OCI-LY7 (cell line): ENCODE measurements at regions not wholly inside any gene's neighbourhood (a gene's known extent, or its start where the extent isn't known, plus 50 kb on each side); places are given as distances from the start of the nearest gene placed in this dataset.
A peak's percentile ranks its signal among the peaks of the same experiment; 100 is the strongest.

Source experiments
- BruUV-seq: library from RNA; stranded (reverse); fragments of 400-500 nt; replicated peaks from 2 replicates; lab custom pipeline; 2021; lab: Mats Ljungman, UMichigan
- CTCF ChIA-PET: fragments of 300-600 bp; sonication (Branson Sonifier 250); formaldehyde crosslinking; loops from one replicate; lab custom pipeline; 2022; ENCODE audit warnings: antibody characterized with exemption; ENCODE audit not compliant: unreplicated experiment; lab: Charles Lee
- POLR2A ChIA-PET: fragments of 300-600 bp; sonication (Branson Sonifier 250); formaldehyde crosslinking; loops from one replicate; lab custom pipeline; 2022; ENCODE audit warnings: antibody characterized with exemption; lab: Charles Lee
- DNase-seq: peaks from one replicate; pipeline ENCODE4 v3.0.0-alpha.2; 2015; ENCODE audit warnings: low spot score
- H2AFZ ChIP-seq: fragments of 200-600 bp; sonication (generic), shearing (Covaris generic); 2 replicates; pipeline ENCODE4 v1.6.1; 2014; ENCODE audit warnings: mild to moderate bottlenecking, antibody characterized with exemption, low read length, moderate library complexity
- H3K27ac ChIP-seq: fragments of 200-600 bp; sonication (generic); 2 replicates; pipeline ENCODE4 v1.5.1; 2014; ENCODE audit warnings: mixed run types, low read depth, mild to moderate bottlenecking, moderate library complexity, low read length, inconsistent platforms; ENCODE audit not compliant: poor library complexity, severe bottlenecking
- H3K36me3 ChIP-seq: fragments of 200-600 bp; sonication (generic); 2 replicates; pipeline ENCODE4 v1.6.1; 2014; ENCODE audit warnings: mild to moderate bottlenecking, antibody characterized with exemption, low read length, moderate library complexity, mixed read lengths; ENCODE audit not compliant: insufficient read depth
- H3K4me1 ChIP-seq: fragments of 200-600 bp; sonication (generic); 2 replicates; pipeline ENCODE4 v1.5.1; 2014; ENCODE audit warnings: mild to moderate bottlenecking, low read length; ENCODE audit not compliant: insufficient read depth, poor library complexity, severe bottlenecking
- H3K4me2 ChIP-seq: fragments of 200-600 bp; sonication (generic); 2 replicates; pipeline ENCODE4 v1.6.1; 2014; ENCODE audit warnings: mild to moderate bottlenecking, low read length
- H3K4me3 ChIP-seq: fragments of 200-600 bp; sonication (generic); 2 replicates; pipeline ENCODE4 v1.5.1; 2014; ENCODE audit warnings: mild to moderate bottlenecking, low read depth, low read length; ENCODE audit not compliant: poor library complexity, severe bottlenecking
- H3K79me2 ChIP-seq: fragments of 200-600 bp; sonication (generic); 2 replicates; pipeline ENCODE4 v1.6.1; 2016; ENCODE audit warnings: low read depth, mild to moderate bottlenecking, low read length, moderate library complexity, mixed read lengths; ENCODE audit not compliant: insufficient read depth
- H3K9me2 ChIP-seq: fragments of 200-600 bp; sonication (generic); 2 replicates; pipeline ENCODE4 v1.6.1; 2016; ENCODE audit warnings: mild to moderate bottlenecking, low read length, mixed read lengths; ENCODE audit not compliant: insufficient read depth
- H3K9me3 ChIP-seq: fragments of 200-600 bp; sonication (generic); 2 replicates; pipeline ENCODE4 v1.6.1; 2014; ENCODE audit warnings: mild to moderate bottlenecking, mixed run types, low read length, mixed read lengths
- H4K20me1 ChIP-seq: fragments of 200-600 bp; sonication (generic); 2 replicates; pipeline ENCODE4 v1.6.1; 2014; ENCODE audit warnings: mild to moderate bottlenecking, antibody characterized with exemption, low read length, moderate library complexity, mixed read lengths; ENCODE audit not compliant: insufficient read depth
- CTCF ChIP-seq: fragments of 200-600 bp; sonication (generic); conservative IDR thresholded peaks from 2 replicates; pipeline ENCODE4 v1.5.1; 2014; ENCODE audit warnings: mild to moderate bottlenecking, antibody characterized with exemption, low read length, moderate library complexity, mixed read lengths
- EZH2phosphoT487 ChIP-seq: fragments of 200-600 bp; sonication (generic); IDR thresholded peaks from 2 replicates; pipeline ENCODE4 v1.6.1; 2018; ENCODE audit warnings: low read depth, borderline replicate concordance, mild to moderate bottlenecking, mixed run types, antibody characterized with exemption, low read length, moderate library complexity, mixed read lengths
- intact Hi-C: fragments of 100-400 bp; cut with micrococcal nuclease; formaldehyde crosslinking; loops from one replicate; pipeline ENCODE4 v1.10.0; 2022; ENCODE audit not compliant: unreplicated experiment

- no peak overlapping the region for H3K4me2 ChIP-seq
- intact Hi-C loops: no loop called here
- no peak for DNase-seq
- no peak overlapping the region for H3K4me3 ChIP-seq
- ChIA-PET POLR2A (no interaction called here), CTCF (no interaction called here)
- H3K27ac ChIP-seq: no peak overlapping the region
- H4K20me1 ChIP-seq: no peaks in the 10 kb centered on the region
- H3K9me2 ChIP-seq: no peaks in the 10 kb centered on the region
- no TSS peak for BruUV-seq
- no peaks in the 10 kb centered on the region for H3K9me3 ChIP-seq
- H3K36me3 ChIP-seq: no peaks in the 10 kb centered on the region
- H3K79me2 ChIP-seq: no peaks in the 10 kb centered on the region
- H2AFZ ChIP-seq: no peak overlapping the region
- TF ChIP-seq CTCF (no peak), EZH2phosphoT487 (no peak)
- peaks cover 14% of the 10 kb centered on the region for H3K4me1 ChIP-seq
Measured at GRCh38 chr13:50205581-50205980, 190.3 kb downstream of the KCNRG start.

GRCh38 chr13:50208826-50209335 lies 193.6 kb downstream of the KCNRG start:
- peak overlapping the region; percentile 41 for H3K4me3 ChIP-seq
- H3K9me3 ChIP-seq: peaks cover 12% of the 10 kb centered on the region; the same call in 1 of the 2 replicates
- ChIA-PET POLR2A (interaction anchor here (0.6 to 1.3 kb wide), 4 partner anchors 9 to 210 kb away, joined by 3 to 5 read pairs (median 4); no protein-coding TSS in a partner anchor), CTCF (no interaction called here)
- H3K4me2 ChIP-seq: peak overlapping the region; percentile 66
- H2AFZ ChIP-seq: peak overlapping the region; percentile 53; the same call in 1 of the 2 replicates
- H3K9me2 ChIP-seq: no peaks in the 10 kb centered on the region
- H3K27ac ChIP-seq: no peak overlapping the region
- intact Hi-C loops: no loop called here
- H4K20me1 ChIP-seq: no peaks in the 10 kb centered on the region
- peak; percentile 45 for DNase-seq
- BruUV-seq: no TSS peak
- H3K4me1 ChIP-seq: peaks cover 14% of the 10 kb centered on the region
- no peaks in the 10 kb centered on the region; the same call in 1 of the 2 replicates for H3K36me3 ChIP-seq
- H3K79me2 ChIP-seq: no peaks in the 10 kb centered on the region
- TF ChIP-seq CTCF (no peak), EZH2phosphoT487 (no peak)

GRCh38 chr13:50209631-50210030 lies 194.4 kb downstream of the KCNRG start:
- H3K4me2 ChIP-seq: peak overlapping the region; percentile 66
- BruUV-seq: no TSS peak
- no peak for DNase-seq
- intact Hi-C loops: no loop called here
- no peak overlapping the region for H3K4me3 ChIP-seq
- H3K9me3 ChIP-seq: peaks cover 12% of the 10 kb centered on the region; the same call in 1 of the 2 replicates
- H3K36me3 ChIP-seq: no peaks in the 10 kb centered on the region; the same call in 1 of the 2 replicates
- CTCF ChIA-PET: no interaction called here
- H4K20me1 ChIP-seq: no peaks in the 10 kb centered on the region
- POLR2A ChIA-PET: no interaction called here
- no peak overlapping the region for H3K27ac ChIP-seq
- H3K4me1 ChIP-seq: peaks cover 14% of the 10 kb centered on the region
- H3K79me2 ChIP-seq: no peaks in the 10 kb centered on the region
- TF ChIP-seq CTCF (no peak), EZH2phosphoT487 (no peak)
- peak overlapping the region; percentile 53; the same call in 1 of the 2 replicates for H2AFZ ChIP-seq
- no peaks in the 10 kb centered on the region for H3K9me2 ChIP-seq
